HG03558 (cell line): ENCODE measurements at regions not wholly inside any gene's neighbourhood (a gene's known extent, or its start where the extent isn't known, plus 50 kb on each side); places are given as distances from the start of the nearest gene placed in this dataset.

Experiments used
- ATAC-seq: cut with Tn5 transposase; IDR thresholded peaks from one replicate; pipeline ENCODE4 v1.9.1; 2021; ENCODE audit warnings: moderate number of reproducible peaks; ENCODE audit not compliant: unreplicated experiment; ENCODE audit errors: extremely low read depth

DNA sequence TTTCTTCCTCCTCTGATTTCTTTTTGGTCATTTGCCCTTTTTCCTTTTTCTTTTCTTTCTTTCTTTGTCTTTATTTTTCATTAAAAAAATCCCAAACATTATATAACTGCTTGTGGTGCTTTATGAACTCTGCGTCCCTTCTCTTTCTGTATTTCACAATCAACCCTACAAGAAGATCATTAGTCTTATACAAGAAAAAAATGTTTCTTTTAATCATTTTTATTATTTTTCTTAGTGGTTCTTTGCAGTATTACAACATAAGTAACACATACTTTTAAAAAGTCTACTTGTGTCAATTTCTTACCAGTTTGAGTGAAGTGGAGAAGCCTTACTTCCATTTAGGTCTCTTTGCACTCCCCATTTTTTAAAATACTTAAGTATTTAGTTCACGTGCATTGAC lies 212.7 kb upstream of the SMC2 start:
- ATAC-seq, result no peak

DNA sequence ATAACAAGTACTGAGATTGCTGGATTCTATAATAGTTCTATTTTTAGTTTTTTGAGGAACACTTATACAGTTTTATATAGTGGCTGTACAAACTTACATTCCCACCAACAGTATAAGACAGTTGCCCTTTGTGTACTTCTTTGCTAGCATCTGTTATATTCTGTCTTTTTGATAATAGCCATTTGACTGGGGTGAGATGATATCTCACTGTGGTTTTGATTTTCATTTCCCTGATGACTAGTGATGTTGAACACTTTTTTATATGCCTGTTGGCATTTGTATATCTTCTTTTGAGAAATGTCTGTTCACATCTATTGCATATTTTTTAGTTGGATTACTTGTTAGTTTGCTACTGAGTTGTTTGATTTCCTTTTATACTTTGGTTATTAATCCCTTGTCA lies 204.1 kb upstream of the SMC2 start:
- ATAC-seq, result no peak

DNA sequence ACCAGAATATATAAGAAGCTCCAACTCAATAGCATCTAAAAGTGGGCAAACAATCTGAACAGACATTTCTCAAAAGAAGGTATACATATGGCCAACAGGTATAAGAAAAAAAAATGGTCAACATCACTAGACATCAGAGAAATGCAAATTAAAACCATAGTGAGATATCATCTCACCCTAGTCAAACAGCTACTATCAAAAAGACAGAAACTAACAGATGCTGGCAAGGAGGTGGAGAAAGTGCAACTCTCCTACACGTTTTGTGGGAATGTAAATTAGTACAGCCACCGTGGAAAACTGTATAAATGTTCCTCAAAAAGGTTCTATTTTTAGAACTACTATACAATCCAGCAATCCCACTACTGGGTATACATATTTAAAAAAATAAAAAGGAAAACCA lies 199.9 kb upstream of the SMC2 start:
- ATAC-seq, result no peak

DNA sequence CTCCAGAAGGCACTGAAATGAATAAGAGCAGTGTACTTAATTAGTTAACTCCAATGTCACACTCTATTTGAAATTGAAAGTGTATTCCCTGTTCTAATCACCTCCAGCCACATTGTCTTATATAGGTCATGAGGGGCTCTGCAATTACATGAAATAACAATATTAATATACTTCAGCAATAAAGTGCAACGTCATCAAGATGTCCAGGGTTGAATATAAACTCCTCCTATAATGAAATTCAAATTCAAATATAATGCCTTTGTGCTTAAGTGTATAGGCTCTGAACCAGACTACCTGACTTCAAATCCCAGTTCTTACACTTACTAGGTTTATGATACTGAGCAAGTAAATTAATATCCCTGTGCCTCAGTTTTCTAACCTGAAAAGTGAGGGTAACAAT lies 195.6 kb upstream of the SMC2 start:
- no peak for ATAC-seq

DNA sequence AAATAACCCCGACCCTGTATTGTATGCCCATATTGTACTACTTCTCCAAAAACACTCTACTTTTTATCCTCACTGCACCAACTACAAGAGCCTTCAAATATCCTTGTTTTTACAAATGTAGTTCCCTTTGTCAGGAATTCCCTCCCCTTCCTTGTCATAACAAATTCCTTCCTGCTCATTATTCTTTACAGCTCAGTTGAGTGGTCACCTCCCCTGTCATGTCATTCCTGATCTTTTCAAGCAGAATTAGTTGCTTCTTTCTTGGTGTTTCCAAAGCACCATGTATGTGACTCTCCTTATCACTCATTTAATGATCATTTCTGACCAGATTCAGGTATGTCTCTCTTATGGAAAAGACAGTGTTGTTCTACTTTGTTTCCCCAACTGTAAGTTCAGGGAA lies 194.2 kb upstream of the SMC2 start:
- no peak for ATAC-seq

DNA sequence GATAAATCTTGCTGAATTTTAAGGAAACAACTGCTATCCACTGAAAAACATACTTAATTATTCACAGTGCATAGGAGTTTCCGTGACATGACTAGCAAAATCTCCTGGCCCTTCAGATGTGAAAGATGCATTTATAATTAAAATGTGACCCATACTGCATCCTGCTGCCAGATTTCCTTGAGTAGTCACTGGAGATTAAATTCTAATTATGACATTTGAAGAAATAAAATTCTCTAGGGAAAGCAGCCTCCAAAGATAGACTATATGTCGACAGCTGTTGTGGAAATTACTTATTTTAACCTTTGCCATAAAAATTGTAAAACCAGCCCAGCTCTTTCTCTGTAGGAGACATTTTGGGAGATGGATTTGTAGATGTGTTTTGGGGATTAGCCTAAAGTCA lies 193.6 kb upstream of the SMC2 start:
- ATAC-seq, result no peak

DNA sequence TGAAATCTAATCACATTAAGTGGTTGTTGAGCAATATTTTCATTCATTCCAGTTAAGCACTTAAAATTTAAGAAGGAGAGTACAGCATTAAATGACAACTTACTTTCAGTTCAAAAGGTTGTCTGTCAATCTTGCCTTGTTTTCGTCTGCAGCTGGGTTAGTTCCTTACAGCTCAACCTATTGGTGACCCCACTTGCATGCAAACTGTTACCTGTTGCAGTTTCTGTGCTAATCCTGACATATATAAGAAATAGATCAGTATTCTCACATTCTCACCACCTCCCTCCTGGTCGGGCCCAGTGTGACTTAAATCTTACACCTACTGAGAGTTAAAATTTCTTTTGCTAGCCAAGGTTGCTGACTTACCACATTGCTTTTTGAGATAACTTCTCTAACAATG lies 191.8 kb upstream of the SMC2 start:
- ATAC-seq, result no peak

DNA sequence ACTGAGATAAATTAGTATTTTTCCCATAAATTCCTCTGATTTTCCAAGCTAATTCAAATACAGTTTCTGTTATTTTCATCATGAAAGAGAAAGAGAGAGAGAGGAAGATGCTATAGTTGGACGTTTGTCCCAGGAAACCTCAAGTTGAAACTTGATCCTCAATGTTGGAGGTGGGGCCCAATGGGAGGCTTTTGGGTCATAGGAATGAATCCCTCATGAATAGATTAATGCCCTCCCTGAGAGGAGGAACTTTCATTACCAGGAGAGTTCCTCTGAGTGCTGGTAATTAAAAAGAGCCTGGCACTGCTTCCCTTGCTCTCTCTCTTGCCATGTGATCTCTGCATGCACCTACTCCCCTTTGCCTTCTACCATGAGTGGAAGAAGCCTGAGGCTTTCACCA lies 189.9 kb upstream of the SMC2 start:
- no peak for ATAC-seq

DNA sequence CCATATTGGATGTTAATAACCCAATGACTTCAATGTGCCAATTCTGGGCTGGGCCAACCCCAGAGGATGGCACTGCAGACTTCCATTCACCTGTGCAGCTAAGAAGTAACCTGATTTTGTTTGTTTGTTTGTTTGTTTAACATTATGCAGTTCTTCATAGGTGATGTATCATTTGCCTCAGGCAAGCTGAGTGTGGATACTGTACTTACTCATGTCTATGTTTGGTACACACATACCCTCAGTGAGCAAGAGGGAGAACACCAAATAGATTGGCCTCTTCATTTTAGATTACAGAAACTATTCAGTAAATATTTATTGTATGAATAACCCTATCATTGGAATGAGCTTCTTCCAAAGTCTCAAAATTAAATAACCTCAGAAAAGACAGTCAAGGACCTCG lies 180.2 kb upstream of the SMC2 start:
- ATAC-seq, result no peak

DNA sequence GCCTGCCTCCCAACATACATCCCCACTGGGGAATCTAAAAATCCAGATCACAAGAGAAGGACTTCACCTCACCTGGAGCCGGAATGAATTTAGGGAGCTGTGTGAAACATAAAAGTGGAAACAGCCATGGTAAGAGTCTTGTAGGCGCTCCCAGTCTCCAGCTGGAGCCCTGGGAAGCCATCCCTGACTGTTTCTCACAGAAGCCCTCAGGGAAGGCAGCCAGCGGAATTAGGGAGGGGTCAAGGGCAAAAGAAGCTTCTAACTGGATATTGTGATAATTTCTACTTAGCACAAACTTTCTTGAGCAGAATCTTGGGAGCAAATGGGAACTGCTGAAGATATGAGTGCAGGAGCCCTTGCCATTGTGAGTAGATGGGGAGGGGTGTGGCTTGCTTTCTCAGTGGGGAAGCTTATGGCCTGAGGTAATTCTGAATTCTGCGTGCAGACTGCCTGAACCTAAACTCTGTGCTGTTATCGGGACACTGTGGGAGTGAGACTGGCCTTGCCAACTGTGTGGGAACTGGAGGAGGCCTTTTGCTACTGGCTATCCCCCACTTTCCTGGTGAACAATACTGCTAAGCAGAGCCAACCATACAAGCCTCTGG lies 174.4 kb upstream of the SMC2 start:
- no peak for ATAC-seq

DNA sequence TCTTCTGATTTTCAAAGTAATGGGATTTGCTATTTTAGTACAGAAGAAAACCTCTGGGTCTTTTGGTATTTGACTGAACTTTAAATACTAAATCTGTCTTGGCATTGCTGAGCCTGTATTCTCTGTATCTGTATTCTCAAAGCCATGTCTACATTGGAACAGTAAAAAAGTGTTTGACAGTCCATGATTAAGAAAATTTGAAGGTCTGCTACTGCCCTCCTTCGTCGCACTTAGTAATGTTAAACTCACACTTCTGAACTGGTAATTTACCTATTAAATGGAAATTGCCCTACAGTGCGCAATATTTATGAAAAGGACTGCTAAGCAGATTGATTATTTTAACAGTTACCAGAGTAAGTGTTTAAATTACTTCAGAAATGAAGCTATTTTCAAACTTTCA lies 165.7 kb upstream of the SMC2 start:
- no peak for ATAC-seq

DNA sequence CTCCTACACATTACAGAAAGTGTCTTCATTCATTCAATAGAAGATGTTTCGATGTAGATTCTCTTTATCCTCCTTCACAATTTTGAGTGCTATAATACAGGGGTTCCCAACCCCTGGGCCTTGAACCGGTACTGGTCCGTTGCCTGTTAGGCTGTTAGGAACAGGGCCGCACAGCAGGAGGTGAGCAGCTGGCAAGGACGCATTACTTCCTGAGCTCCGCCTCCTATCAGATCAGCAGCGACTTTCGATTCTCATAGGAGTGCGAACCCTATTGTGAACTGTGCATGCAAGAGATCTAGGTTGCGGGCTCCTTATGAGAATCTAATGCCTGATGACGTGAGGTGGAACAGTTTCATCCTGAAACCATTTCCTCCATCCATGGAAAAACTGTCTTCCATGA lies 153.0 kb upstream of the SMC2 start:
- ATAC-seq, result no peak

DNA sequence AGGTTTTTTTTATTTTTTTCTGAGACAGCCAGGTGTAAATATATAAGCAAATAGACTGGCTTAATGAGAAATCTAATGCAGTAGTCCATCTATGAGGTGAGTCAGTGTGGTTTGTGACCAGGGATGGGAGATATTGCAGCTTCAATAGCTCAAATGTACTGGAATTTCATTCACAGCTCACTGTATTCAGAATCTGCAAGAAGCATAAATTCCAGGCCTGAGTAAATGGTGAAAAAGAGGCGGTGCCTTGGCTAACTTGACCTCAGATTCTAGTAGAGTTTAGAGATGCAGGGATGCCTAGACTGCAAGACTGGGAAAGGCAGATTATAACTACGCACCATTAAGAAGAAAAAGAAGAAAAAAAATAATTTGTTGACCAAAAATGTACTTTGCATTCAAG lies 151.9 kb upstream of the SMC2 start:
- no peak for ATAC-seq

DNA sequence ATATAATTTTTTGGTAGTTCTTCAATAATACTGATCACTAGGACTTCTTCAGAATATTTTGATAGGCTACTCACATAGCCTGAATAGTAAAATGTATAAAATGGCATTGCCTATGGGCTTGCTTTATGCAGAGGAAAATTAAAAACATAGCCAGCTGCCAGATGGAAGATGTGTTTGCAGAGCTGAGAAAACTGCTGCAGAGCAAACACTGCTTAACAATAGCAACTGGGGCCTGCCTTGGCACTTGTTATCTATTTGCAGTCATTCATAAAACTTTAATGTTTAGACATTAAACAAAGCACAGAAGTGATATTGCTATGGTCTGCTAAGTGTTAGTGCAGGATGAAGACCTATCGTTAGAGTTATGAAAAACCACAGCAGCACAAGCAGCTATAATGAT lies 151.5 kb upstream of the SMC2 start:
- ATAC-seq, result no peak

DNA sequence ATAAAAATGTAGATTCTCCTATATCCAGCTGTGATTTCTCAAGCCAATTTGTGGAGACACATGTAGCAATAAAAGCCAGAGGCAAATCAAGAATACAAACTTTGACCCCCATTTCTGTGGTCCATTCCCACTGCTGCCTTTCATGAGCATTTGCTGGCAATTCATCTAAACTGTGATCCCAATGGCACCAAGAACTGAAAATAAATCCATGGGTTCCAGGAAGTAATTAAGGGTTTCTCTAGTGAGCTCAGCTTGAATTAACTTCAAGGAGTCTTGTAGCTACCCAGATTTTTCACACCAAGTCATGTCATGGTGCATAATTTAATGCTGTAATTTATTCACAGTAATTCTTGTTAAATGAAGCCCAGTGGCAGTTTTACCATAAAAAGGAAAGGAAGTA lies 145.0 kb upstream of the SMC2 start:
- no peak for ATAC-seq

DNA sequence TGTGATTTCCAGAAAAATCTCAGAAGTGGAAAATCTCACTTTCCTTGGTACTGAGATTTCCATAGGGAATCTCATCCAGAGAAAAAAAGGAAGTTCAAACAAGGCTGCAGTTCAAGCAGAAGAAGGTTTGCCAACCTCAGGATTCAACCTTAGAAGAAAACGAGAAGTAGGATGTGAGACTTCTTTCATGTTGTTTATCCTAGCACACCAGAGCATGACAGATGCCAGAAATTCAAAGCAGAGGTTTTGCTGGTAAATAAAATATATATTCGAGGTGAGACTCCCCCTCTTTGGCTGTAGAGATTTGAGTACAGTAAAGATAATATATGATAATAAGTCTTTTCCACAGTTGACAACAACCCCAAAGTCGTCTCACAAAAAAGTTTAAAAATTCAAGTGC lies 116.9 kb upstream of the SMC2 start:
- ATAC-seq, result no peak

DNA sequence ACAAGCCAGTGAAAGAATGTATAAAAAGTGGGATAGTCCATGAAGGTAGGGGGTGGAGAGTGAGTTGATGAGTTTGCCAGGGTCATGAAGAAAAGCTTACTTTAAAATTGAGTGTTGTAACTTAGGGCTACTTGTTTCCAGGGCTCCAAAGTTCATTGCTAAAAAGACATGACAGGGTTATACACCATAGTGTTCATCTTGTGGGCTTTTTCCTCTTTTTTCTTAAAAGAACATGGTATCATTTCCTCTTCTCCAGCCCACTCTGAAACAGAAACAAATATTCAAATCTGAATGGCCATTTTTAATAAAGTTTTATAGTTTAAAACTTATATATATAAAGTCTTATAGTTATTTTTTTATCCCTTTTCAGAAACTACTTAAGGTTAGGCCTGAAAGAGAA lies 115.7 kb upstream of the SMC2 start:
- no peak for ATAC-seq

DNA sequence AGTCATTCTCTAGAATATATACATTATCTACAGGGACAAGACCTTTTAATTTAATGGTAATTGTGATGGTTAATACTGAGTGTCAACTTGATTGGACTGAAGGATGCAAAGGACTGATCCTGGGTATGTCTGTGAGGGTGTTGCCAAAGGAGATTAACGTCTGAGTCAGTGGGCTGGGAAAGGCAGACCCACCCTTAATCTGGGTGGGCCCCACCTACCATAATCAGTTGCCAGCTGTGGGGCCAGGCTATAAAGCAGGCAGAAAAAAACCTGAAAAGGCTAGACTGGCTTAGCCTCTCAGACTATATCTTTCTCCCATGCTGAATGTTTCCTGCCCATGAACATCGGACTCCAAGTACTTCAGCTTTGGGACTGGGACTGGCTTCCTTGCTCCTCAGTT lies 112.2 kb upstream of the SMC2 start:
- no peak for ATAC-seq

DNA sequence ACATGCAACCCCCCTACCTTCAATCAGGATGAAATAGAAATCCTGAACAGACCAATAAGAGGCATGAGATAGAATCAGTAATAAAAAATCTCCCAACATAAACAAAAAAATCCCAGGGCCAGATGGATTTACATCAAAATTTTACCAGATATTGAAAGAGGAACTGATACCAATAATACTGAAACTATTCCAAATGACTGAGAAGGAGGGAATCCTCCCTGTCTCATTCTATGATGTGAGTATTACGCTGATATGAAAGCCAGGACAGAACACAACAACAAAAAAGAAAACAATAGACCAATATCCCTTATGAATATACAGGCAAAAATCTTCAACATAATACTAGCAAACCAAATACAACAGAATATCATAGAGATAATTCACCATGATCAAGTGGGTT lies 109.0 kb upstream of the SMC2 start:
- no peak for ATAC-seq

DNA sequence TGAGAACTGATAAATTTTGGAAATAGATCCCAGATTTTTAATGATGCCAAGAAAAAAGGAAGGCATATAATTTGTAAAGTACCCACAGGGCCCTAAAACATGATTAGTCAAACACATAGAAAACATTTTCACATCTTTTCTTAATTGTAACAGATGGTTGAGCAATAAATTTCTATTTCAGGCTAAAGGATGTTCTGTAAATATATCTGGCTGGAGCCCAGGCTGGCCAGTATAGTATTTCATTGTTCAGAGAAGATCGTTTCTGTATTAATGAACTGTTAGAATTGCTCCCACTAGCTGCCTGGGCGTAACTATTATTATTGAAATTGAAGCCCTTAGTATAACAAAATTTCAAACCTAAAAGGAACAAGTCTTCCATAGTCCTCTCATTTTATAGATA lies 105.3 kb upstream of the SMC2 start:
- no peak for ATAC-seq

DNA sequence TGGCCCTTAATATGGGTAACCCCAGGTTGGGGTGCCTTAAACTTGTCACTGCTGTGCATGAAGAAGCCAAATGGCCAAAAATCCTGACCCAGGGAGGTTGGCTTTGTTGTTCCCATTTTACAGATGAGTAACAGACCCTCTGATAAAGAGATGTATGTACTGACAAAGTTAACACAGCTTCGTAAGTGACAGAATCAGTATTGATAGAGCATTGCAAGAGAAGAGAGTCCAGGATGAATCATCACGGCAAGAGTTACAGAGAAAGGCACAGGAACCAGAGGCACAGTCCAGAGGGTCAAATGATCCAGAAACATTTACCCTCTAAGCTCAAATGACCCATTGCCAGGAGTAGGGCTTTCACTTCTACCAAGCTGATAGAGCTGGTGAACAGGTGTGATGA lies 103.8 kb upstream of the SMC2 start:
- ATAC-seq, result no peak

DNA sequence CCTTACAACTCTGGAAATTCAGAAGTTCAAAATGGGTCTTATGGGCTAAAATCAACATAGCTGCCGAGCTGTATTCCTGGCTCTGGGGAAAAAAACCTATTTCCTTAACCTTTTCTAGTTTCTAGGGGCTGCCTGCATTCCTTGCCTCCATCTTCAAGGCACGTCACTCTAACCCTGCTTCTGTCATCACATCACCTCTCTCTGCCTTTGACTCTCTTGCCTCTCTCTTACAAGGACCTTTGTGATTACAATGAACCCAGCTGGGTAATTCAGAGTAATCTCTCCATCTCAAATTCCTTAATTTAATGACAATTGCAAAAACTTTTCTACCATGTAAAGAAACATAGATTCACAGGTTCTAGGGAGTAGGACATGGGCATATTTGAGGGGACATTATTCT lies 103.1 kb upstream of the SMC2 start:
- ATAC-seq, result no peak

DNA sequence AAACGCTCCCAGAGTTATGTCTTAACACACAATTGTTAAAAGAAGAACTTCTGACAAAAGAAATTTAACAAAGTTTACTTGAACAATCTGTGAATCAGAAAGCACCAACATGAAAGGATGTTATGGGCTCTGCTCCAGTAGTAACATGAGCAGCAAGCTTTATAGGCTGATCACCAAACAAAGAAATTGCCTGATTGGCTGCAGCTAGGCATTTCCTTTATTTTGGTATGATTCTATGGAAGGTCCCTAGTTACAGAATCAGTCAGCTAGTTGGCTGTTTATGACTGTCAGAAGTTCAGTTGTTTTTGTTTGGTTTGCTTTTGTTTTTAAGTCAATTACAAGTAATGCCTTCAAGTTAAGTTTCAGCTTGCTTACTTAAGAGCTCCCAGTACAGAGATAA lies 102.4 kb upstream of the SMC2 start:
- peak; percentile 59 for ATAC-seq
